Loucy (cell line): ENCODE measurements at regions not wholly inside any gene's neighbourhood (a gene's known extent, or its start where the extent isn't known, plus 50 kb on each side); places are given as distances from the start of the nearest gene placed in this dataset.

Experiments
- CTCF ChIP-seq: fragments of 200-600 bp; sonication (generic); conservative IDR thresholded peaks from 2 replicates; pipeline ENCODE4 v1.5.1; 2014; ENCODE audit warnings: mild to moderate bottlenecking, antibody characterized with exemption, low read length
- EZH2phosphoT487 ChIP-seq: fragments of 200-600 bp; IDR thresholded peaks from 2 replicates; pipeline ENCODE4 v1.6.1; 2018; ENCODE audit warnings: antibody characterized with exemption, mild to moderate bottlenecking, moderate library complexity, borderline replicate concordance

GRCh38 chr2:156792242-156792840 lies 356.2 kb downstream of the GPD2 start:
- no peak for TF ChIP-seq CTCF
- no peak for TF ChIP-seq EZH2phosphoT487
